ENCODE measurements at regions not wholly inside any gene's neighbourhood (a gene's known extent, or its start where the extent isn't known, plus 50 kb on each side); places are given as distances from the start of the nearest gene placed in this dataset.

DNA sequence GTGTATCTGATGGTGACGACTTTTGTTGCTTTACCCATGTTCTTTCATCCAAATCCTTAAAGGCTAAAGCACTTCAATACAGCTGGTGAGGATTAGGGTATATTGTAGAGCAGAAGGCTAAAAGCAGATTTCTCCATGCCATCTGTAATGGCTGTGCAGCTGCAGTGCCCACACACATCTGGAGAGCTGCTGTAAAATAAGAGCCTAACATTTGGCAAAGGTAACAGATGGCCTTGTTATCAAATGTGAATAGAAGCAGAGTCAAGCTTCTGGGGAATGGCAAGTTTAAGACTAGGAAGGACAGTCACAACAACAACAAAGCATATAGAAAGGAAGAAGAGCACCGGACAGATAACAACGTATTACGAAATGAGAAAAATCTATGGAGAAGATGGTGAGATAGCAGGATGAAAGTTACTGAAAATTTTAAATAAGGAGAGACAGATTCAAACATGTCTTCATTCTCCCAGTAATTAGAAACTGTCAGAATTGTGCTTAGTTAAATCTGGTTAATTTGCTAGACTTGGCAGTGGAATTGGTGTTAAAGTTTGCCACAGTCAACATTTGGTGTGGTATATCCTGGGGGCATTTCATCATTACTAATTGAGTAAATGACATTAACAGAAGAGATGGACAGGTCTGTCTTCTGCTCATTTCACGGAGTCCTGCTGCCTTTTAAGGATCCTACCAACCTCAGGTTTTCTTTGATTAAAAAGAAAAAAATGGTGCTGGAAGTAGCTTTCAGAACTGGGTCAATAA, 1093.2 kb downstream of the ADGRL2 start:
- no peak overlapping the region for H3K4me3 ChIP-seq (ENCODE audit: insufficient read depth, low read depth, low read length)
- H3K9me3 ChIP-seq (ENCODE audit: control insufficient read depth, insufficient read depth, low read length), result no peaks in the 10 kb centered on the region
- no peak overlapping the region for H4K8ac ChIP-seq (ENCODE audit: low read depth in 2 of 2, low read length in 2 of 2)
- CTCF ChIA-PET, result no interaction called here
- H3K14ac ChIP-seq (replicated peaks; ENCODE audit: low read depth, low read length), result no peak overlapping the region
- H2AFZ ChIP-seq (replicated peaks; ENCODE audit: low read length, poor library complexity), result no peak overlapping the region
- in situ Hi-C loops (cut with MboI; ENCODE audit: low sequenced_read_pairs) (no loop called here), dilution Hi-C loops (cut with HindIII; ENCODE audit: low sequenced_read_pairs, unreplicated experiment) (no loop called here), intact Hi-C loops (cut with micrococcal nuclease) (no loop called here)
- ATAC-seq (ENCODE audit: low read depth) (no peak), DNase-seq (no peak)
- no peaks in the 10 kb centered on the region for H3K9me1 ChIP-seq (ENCODE audit: insufficient read depth, low read length)
- no CpG with 5 or more reads among the region's 5 CpGs for WGBS, 2 experiments (ENCODE audit: extremely low coverage in 2 of 2, insufficient read length in 1 of 2)
- no peak overlapping the region for H3K4ac ChIP-seq (ENCODE audit: low read depth, low read length)
- H2AK5ac ChIP-seq (ENCODE audit: low read depth, low read length), result no peak overlapping the region
- H2BK5ac ChIP-seq (ENCODE audit: low read depth, low read length, poor library complexity, severe bottlenecking), result no peak overlapping the region
- H3K36me3 ChIP-seq (ENCODE audit: control insufficient read depth, insufficient read depth, low read length), result no peaks in the 10 kb centered on the region
- no peak overlapping the region for H3K9ac ChIP-seq (ENCODE audit: low read depth, low read length)
- no peak overlapping the region for H3K18ac ChIP-seq (ENCODE audit: low read depth, low read length)
- no peaks in the 10 kb centered on the region for H3K4me1 ChIP-seq (ENCODE audit: control insufficient read depth, insufficient read depth, low read length)
- no peaks in the 10 kb centered on the region for H4K20me1 ChIP-seq (ENCODE audit: insufficient read depth, low read length)
- no peak overlapping the region for H3K4me2 ChIP-seq (ENCODE audit: low read depth, low read length)
- no peak overlapping the region for H4K91ac ChIP-seq (ENCODE audit: insufficient read depth, low read depth, low read length)
- no peak overlapping the region for H2BK20ac ChIP-seq (ENCODE audit: low read depth, low read length)
- no peak overlapping the region for H2BK120ac ChIP-seq (ENCODE audit: low read depth, low read length)
- no peak overlapping the region for H3K23ac ChIP-seq (ENCODE audit: low read depth, low read length)
- H3K56ac ChIP-seq (ENCODE audit: extremely low read depth, insufficient read depth, low read length), result no peak overlapping the region
- H4K5ac ChIP-seq (ENCODE audit: low read depth, low read length), result no peak overlapping the region
- no peaks in the 10 kb centered on the region for H3K79me1 ChIP-seq (ENCODE audit: low read depth in 1 of 2, low read length in 2 of 2)
- no peak for TF ChIP-seq FOS (IDR thresholded peaks at IDR 0.05; ENCODE audit: low read depth, low read length)
- TF ChIP-seq, protein P1, sequence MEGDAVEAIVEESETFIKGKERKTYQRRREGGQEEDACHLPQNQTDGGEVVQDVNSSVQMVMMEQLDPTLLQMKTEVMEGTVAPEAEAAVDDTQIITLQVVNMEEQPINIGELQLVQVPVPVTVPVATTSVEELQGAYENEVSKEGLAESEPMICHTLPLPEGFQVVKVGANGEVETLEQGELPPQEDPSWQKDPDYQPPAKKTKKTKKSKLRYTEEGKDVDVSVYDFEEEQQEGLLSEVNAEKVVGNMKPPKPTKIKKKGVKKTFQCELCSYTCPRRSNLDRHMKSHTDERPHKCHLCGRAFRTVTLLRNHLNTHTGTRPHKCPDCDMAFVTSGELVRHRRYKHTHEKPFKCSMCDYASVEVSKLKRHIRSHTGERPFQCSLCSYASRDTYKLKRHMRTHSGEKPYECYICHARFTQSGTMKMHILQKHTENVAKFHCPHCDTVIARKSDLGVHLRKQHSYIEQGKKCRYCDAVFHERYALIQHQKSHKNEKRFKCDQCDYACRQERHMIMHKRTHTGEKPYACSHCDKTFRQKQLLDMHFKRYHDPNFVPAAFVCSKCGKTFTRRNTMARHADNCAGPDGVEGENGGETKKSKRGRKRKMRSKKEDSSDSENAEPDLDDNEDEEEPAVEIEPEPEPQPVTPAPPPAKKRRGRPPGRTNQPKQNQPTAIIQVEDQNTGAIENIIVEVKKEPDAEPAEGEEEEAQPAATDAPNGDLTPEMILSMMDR (conservative IDR thresholded peaks at IDR 0.05; ENCODE audit: low read depth, low read length), result no peak
- no peak for TF ChIP-seq RFX5 (IDR thresholded peaks at IDR 0.05; ENCODE audit: low read depth, low read length)
- no peak for TF ChIP-seq USF2 (IDR thresholded peaks at IDR 0.05; ENCODE audit: low read depth, low read length)
- TF ChIP-seq POLR2A (IDR thresholded peaks at IDR 0.05; ENCODE audit: low read depth, low read length), result no peak
- TF ChIP-seq NFE2L2 (IDR thresholded peaks at IDR 0.05; ENCODE audit: low read depth, low read length), result no peak
- no peak for TF ChIP-seq RAD21 (IDR thresholded peaks at IDR 0.05; ENCODE audit: low read length)
- TF ChIP-seq CEBPB (IDR thresholded peaks at IDR 0.05; ENCODE audit: low read depth, low read length), result no peak
- no peak for TF ChIP-seq ELK1 (IDR thresholded peaks at IDR 0.05; ENCODE audit: borderline replicate concordance, low read depth, low read length)
- TF ChIP-seq SMC3 (IDR thresholded peaks at IDR 0.05; ENCODE audit: low read depth, low read length), result no peak
- no peak for TF ChIP-seq CHD1 (IDR thresholded peaks at IDR 0.05; ENCODE audit: low read depth, low read length)
- POLR2A ChIA-PET (ENCODE audit: unreplicated experiment), result no interaction called here
- no TSS peak for BruUV-seq (replicated peaks)
- H2BK15ac ChIP-seq (ENCODE audit: low read depth, low read length), result no peak overlapping the region
- H3K27ac ChIP-seq (ENCODE audit: insufficient read depth, low read length), result no peak overlapping the region
- H3K27me3 ChIP-seq (ENCODE audit: control insufficient read depth, insufficient read depth, low read length), result no peaks in the 10 kb centered on the region
- H2AK9ac ChIP-seq (replicated peaks; ENCODE audit: low read depth, low read length, poor library complexity), result no peak overlapping the region
